Naive thymus-derived CD4-positive, alpha-beta T cell (primary cell): ENCODE measurements at regions not wholly inside any gene's neighbourhood (a gene's known extent, or its start where the extent isn't known, plus 50 kb on each side); places are given as distances from the start of the nearest gene placed in this dataset.
A peak's percentile ranks its signal among the peaks of the same experiment; 100 is the strongest.
"Not testable (repeated sequence)": the region's sequence is repeated elsewhere in the genome, so short reads cannot be mapped to it uniquely, and the experiment has no call there.

ENCODE experiments used
- ATAC-seq: fragments of 150-1000 bp; cut with Tn5 transposase; 2 replicates; pipeline ENCODE4 v1.10.0; 2021; ENCODE audit warnings: mild to moderate bottlenecking, moderate library complexity
- CTCF ChIA-PET: fragments of 350-600 bp; sonication (Branson Sonifier 250); formaldehyde crosslinking; loops from one replicate; lab custom pipeline; 2021; ENCODE audit warnings: antibody characterized with exemption; lab: Charles Lee
- POLR2A ChIA-PET: fragments of 350-600 bp; sonication (Branson Sonifier 250); formaldehyde crosslinking; loops from one replicate; lab custom pipeline; 2021; ENCODE audit warnings: antibody characterized with exemption, inconsistent platforms; lab: Charles Lee
- DNase-seq, 9 donors: peaks; one replicate each; pipeline versions ENCODE4 v3.0.0 to v3.0.0-alpha.2; 2020 to 2022; ENCODE audit warnings: mixed read lengths in 1 of 9
- H3K27ac ChIP-seq: one replicate; pipeline ENCODE4 v1.7.0; 2013; ENCODE audit warnings: mild to moderate bottlenecking, low read depth, low read length, moderate library complexity
- H3K27me3 ChIP-seq, 2 donors: one replicate each; pipeline ENCODE4 v1.7.0; 2013; ENCODE audit warnings: low read length in 2 of 2, mild to moderate bottlenecking in 2 of 2, moderate library complexity in 2 of 2; ENCODE audit not compliant: control insufficient read depth in 2 of 2, insufficient read depth in 2 of 2
- H3K36me3 ChIP-seq, 3 experiments: 1 replicate in 2 of 3; 2 replicates in 1 of 3; pipeline ENCODE4 v1.7.0; 2013; ENCODE audit warnings: low read length in 3 of 3, mild to moderate bottlenecking in 3 of 3, moderate library complexity in 1 of 3; ENCODE audit not compliant: insufficient read depth in 3 of 3, control insufficient read depth in 2 of 3
- H3K4me1 ChIP-seq, 2 donors: one replicate each; pipeline ENCODE4 v1.7.0; 2013; ENCODE audit warnings: low read length in 2 of 2, mild to moderate bottlenecking in 2 of 2, moderate library complexity in 1 of 2; ENCODE audit not compliant: control insufficient read depth in 2 of 2, insufficient read depth in 2 of 2
- H3K4me3 ChIP-seq: 2 replicates; pipeline ENCODE4 v1.7.0; 2013; ENCODE audit warnings: mild to moderate bottlenecking, low read length
- H3K9me3 ChIP-seq, 3 experiments: 1 replicate in 2 of 3; 2 replicates in 1 of 3; pipeline ENCODE4 v1.7.0; 2013; ENCODE audit warnings: low read length in 3 of 3; ENCODE audit not compliant: control insufficient read depth in 2 of 3
- H3K27ac Mint-ChIP-seq, 9 donors: one replicate each; pipeline ENCODE4 v1.8.0; 2020 to 2022; ENCODE audit warnings: mixed read lengths in 9 of 9, mild to moderate bottlenecking in 8 of 9, moderate library complexity in 5 of 9, inconsistent platforms in 2 of 9
- H3K27me3 Mint-ChIP-seq, 5 donors: one replicate each; pipeline ENCODE4 v1.8.0; 2021 to 2022; ENCODE audit warnings: mixed read lengths in 5 of 5, mild to moderate bottlenecking in 1 of 5
- H3K36me3 Mint-ChIP-seq, 5 donors: one replicate each; pipeline ENCODE4 v1.8.0; 2020 to 2022; ENCODE audit warnings: mixed read lengths in 5 of 5, mild to moderate bottlenecking in 3 of 5, inconsistent platforms in 1 of 5
- H3K4me1 Mint-ChIP-seq, 7 donors: one replicate each; pipeline ENCODE4 v1.8.0; 2020 to 2022; ENCODE audit warnings: mixed read lengths in 7 of 7, mild to moderate bottlenecking in 3 of 7, inconsistent platforms in 1 of 7
- H3K4me3 Mint-ChIP-seq, 10 donors: one replicate each; pipeline ENCODE4 v1.8.0; 2020 to 2022; ENCODE audit warnings: mild to moderate bottlenecking in 10 of 10, mixed read lengths in 10 of 10, moderate library complexity in 6 of 10, inconsistent platforms in 2 of 10
- H3K9me3 Mint-ChIP-seq, 11 donors: one replicate each; pipeline ENCODE4 v1.8.0; 2020 to 2022; ENCODE audit warnings: mixed read lengths in 11 of 11, mild to moderate bottlenecking in 4 of 11, inconsistent platforms in 1 of 11, moderate library complexity in 1 of 11
- intact Hi-C, 2 donors: fragments of 100-400 bp; cut with micrococcal nuclease; formaldehyde crosslinking; loops; one replicate each; pipeline ENCODE4 v1.15.1; 2023

DNA sequence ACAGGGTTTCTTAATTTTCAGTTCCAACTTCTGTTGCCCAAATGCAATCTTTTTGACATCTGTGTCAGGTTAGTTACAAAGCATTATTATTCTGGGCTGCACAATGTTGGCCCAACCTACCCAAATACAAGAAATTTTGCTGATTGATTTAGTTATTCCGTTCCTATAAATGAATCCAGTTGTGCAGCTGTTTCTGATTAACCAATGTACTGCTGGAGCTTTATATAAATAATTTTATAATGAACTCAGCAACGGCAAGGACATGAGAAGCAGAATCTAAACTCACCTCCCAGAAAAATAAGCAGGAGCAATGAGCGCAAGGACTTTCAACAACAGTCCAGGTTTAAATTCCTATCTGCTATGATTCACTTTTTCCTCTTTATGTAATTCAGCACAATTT, 76.3 kb upstream of the WIPF1 start:
- Mint-ChIP-seq H3K4me3 (no peak overlapping the region), H3K27me3 (no peaks in the 10 kb centered on the region), H3K36me3 (peaks cover 0 to 40% (median 16%) of the 10 kb centered on the region in 5 donors), H3K27ac (peak overlapping the region in 3 of 9 donors; percentile 38 to 71 (median 43)), H3K4me1 (peaks cover 13 to 45% (median 39%) of the 10 kb centered on the region in 7 donors), H3K9me3 (peaks cover 0 to 20% (median 10%) of the 10 kb centered on the region in 11 donors)
- no peak for ATAC-seq
- Histone ChIP-seq H3K27ac (no peak overlapping the region), H3K4me1 (peaks cover 6 to 28% of the 10 kb centered on the region in 2 donors), H3K9me3 (peaks cover 0 to 6% (median 0%) of the 10 kb centered on the region in 3 experiments), H3K4me3 (no peak overlapping the region), H3K36me3 (no peaks in the 10 kb centered on the region), H3K27me3 (no peaks in the 10 kb centered on the region)
- intact Hi-C loops: no loop called here
- no peak for DNase-seq
- CTCF ChIA-PET: interaction anchor here (0.7 to 0.9 kb wide), 3 partner anchors 83 to 210 kb away, joined by 3 to 6 read pairs (median 3); no protein-coding TSS in a partner anchor
- POLR2A ChIA-PET: interaction anchor here (1.0 to 1.8 kb wide), 2 partner anchors 41 to 81 kb away, joined by 4 to 5 read pairs; no protein-coding TSS in a partner anchor

DNA sequence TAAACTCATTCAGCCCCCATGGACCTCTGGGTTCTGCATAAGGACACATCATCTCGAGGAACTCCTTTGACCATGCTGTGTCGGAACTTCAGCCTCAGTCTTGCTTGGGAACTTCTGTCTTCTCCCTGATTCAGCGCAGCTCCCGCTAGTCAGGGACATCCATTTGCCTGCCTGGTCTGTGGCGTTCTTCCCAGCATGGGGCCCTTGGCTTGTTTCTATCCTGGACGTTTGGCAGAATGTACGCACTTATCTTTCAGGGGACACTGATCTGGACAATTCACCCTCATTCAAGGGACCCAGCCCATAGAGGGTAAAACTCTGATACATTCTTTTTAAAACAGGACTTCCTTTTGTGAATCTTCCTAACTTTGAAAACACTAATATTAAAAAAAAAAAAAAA, 75.8 kb upstream of the WIPF1 start:
- intact Hi-C loops: no loop called here
- Histone ChIP-seq H3K9me3 (peaks cover 0 to 6% (median 0%) of the 10 kb centered on the region in 3 experiments), H3K36me3 (no peaks in the 10 kb centered on the region), H3K4me1 (peaks cover 6 to 25% of the 10 kb centered on the region in 2 donors), H3K27ac (no peak overlapping the region), H3K27me3 (no peaks in the 10 kb centered on the region), H3K4me3 (no peak overlapping the region)
- peaks cover 0 to 36% (median 16%) of the 10 kb centered on the region in 5 donors for H3K36me3 Mint-ChIP-seq
- peaks cover 15 to 44% (median 36%) of the 10 kb centered on the region in 7 donors for H3K4me1 Mint-ChIP-seq
- H3K27me3 Mint-ChIP-seq: no peaks in the 10 kb centered on the region
- POLR2A ChIA-PET: interaction anchor here (1.8 kb wide), 1 partner anchor 81 kb away, joined by 4 read pairs; no protein-coding TSS in a partner anchor
- DNase-seq: no peak
- peak overlapping the region in 1 of 9 donors; percentile 36 for H3K27ac Mint-ChIP-seq
- CTCF ChIA-PET: interaction anchor here (0.7 to 0.9 kb wide), 2 partner anchors 100 to 210 kb away, joined by 3 to 6 read pairs; no protein-coding TSS in a partner anchor
- peaks cover 0 to 20% (median 10%) of the 10 kb centered on the region in 11 donors for H3K9me3 Mint-ChIP-seq
- ATAC-seq: no peak
- H3K4me3 Mint-ChIP-seq: no peak overlapping the region

DNA sequence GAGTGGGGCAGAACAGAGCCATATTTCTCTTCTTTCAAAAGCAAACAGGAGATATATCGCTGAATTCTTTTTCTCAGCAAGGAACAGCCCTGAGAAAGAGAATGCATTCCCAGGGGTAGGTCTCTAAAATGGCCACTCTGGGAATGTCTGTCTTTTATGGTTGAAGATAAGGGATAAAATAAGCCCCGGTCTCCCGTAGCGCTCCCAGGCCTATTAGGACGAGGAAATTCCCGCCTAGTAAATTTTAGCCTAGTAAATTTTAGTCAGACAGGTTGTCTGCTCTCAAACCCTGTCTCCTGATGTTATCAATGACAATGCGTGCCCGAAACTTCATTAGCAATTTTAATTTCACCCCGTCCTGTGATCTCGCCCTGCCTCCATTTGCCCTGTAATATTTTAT, 73.9 kb upstream of the WIPF1 start:
- H3K4me1 ChIP-seq: peaks cover 6 to 27% of the 10 kb centered on the region in 2 donors
- H3K27me3 ChIP-seq, H3K36me3 ChIP-seq, H3K27me3 Mint-ChIP-seq, H3K27ac ChIP-seq, ATAC-seq, H3K4me3 ChIP-seq, CTCF ChIA-PET, DNase-seq, POLR2A ChIA-PET, H3K4me3 Mint-ChIP-seq, intact Hi-C loops, H3K9me3 ChIP-seq: not testable (repeated sequence)
- peak overlapping the region in 1 of 9 donors; percentile 41 for H3K27ac Mint-ChIP-seq
- H3K36me3 Mint-ChIP-seq: peaks cover 0 to 38% (median 16%) of the 10 kb centered on the region in 5 donors
- peaks cover 19 to 44% (median 35%) of the 10 kb centered on the region in 7 donors for H3K4me1 Mint-ChIP-seq
- H3K9me3 Mint-ChIP-seq: peaks cover 0 to 20% (median 10%) of the 10 kb centered on the region in 11 donors

DNA sequence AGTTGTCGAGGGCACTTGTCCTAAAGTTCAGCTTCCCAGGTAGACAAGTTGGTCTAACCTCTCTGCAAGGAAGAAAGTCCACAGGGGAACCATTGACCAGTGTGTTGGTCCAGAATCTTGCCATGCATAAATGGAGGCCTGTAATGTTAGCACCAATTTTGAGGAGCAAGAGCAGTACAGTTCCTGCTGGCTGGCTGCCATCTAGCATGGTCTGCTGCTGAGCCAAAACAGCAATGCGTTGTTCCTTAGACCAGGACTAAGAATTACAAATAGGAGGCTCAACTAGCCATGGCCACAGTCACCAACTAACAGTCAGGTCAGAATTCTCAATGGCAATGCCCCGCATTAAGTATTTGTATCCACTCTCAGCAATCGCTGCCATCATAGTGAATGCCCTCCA, 72.8 kb upstream of the WIPF1 start:
- CTCF ChIA-PET: interaction anchor here (1.3 kb wide), 1 partner anchor 8 kb away, joined by 3 read pairs; no protein-coding TSS in a partner anchor
- intact Hi-C loops: no loop called here
- no peak overlapping the region for H3K27ac Mint-ChIP-seq
- H3K27me3 Mint-ChIP-seq: no peaks in the 10 kb centered on the region
- ATAC-seq (no peak), DNase-seq (no peak)
- Histone ChIP-seq H3K27ac (no peak overlapping the region), H3K4me1 (peaks cover 4 to 23% of the 10 kb centered on the region in 2 donors), H3K9me3 (peaks cover 0 to 6% (median 0%) of the 10 kb centered on the region in 3 experiments), H3K27me3 (no peaks in the 10 kb centered on the region), H3K4me3 (no peak overlapping the region), H3K36me3 (no peaks in the 10 kb centered on the region)
- H3K9me3 Mint-ChIP-seq: peaks cover 0 to 20% (median 10%) of the 10 kb centered on the region in 11 donors
- H3K36me3 Mint-ChIP-seq: peaks cover 0 to 35% (median 16%) of the 10 kb centered on the region in 5 donors
- POLR2A ChIA-PET: interaction anchor here (1.4 kb wide), 1 partner anchor 7 kb away, joined by 4 read pairs; no protein-coding TSS in a partner anchor
- H3K4me3 Mint-ChIP-seq: no peak overlapping the region
- H3K4me1 Mint-ChIP-seq: peaks cover 18 to 41% (median 36%) of the 10 kb centered on the region in 7 donors

DNA sequence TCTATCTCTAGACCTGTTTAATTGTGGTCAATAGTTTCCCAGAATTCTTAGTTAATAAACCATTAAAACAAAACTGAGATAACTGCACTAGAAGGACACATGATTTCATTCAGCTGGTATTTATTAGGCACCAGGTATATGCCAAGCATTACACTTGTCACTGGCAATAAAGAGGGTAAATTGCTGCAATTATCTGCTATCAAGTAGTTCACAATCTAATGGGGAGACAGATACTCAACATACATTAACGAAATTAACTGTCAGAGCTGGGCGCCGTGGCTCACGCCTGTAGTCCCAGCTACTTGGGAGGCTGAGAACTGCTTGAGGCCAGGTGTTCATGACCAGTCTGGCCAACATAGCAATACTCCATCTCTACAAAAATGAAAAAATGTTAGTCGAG, 71.7 kb upstream of the WIPF1 start:
- H3K4me1 ChIP-seq: peaks cover 0 to 17% of the 10 kb centered on the region in 2 donors
- Mint-ChIP-seq H3K9me3 (peaks cover 0 to 20% (median 10%) of the 10 kb centered on the region in 11 donors), H3K4me1 (peaks cover 18 to 38% (median 28%) of the 10 kb centered on the region in 7 donors), H3K4me3 (no peak overlapping the region), H3K27me3 (no peaks in the 10 kb centered on the region), H3K27ac (no peak overlapping the region), H3K36me3 (peaks cover 0 to 35% (median 16%) of the 10 kb centered on the region in 5 donors)
- H3K36me3 ChIP-seq: no peaks in the 10 kb centered on the region
- ATAC-seq (no peak), DNase-seq (no peak)
- no peaks in the 10 kb centered on the region for H3K27me3 ChIP-seq
- peaks cover 0 to 6% (median 0%) of the 10 kb centered on the region in 3 experiments for H3K9me3 ChIP-seq
- H3K4me3 ChIP-seq: no peak overlapping the region
- POLR2A ChIA-PET: interaction anchor here (1.4 to 2.1 kb wide), 2 partner anchors 9 to 19 kb away, joined by 4 to 6 read pairs; no protein-coding TSS in a partner anchor
- CTCF ChIA-PET: interaction anchor here (1.3 to 1.5 kb wide), 2 partner anchors 9 to 91 kb away, joined by 3 read pairs; no protein-coding TSS in a partner anchor
- intact Hi-C loops: no loop called here
- no peak overlapping the region for H3K27ac ChIP-seq

DNA sequence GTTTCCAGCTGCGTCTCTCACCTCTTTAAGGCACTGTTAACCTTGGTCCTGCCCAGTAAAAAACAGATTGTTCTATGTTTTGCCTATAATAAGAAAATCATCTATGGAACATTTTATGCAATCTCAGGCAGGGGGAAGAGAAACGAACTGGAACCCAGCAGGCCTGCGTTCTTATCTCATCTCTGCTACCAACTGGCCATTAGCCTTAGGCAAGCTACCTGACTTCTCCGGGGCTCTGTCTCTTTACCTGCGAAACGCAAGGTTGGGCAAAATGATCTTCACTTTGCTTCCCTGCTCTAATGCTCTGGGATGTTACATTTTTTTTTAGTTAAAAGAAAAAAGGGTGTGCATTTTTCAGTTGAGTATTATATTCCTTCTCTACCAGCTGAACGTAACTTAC, 70.5 kb upstream of the WIPF1 start:
- ATAC-seq: no peak
- H3K4me1 Mint-ChIP-seq: peaks cover 23 to 46% (median 28%) of the 10 kb centered on the region in 7 donors
- Histone ChIP-seq H3K9me3 (peaks cover 0 to 6% (median 0%) of the 10 kb centered on the region in 3 experiments), H3K4me3 (no peak overlapping the region), H3K27me3 (no peaks in the 10 kb centered on the region), H3K4me1 (peaks cover 0 to 17% of the 10 kb centered on the region in 2 donors), H3K36me3 (no peaks in the 10 kb centered on the region), H3K27ac (no peak overlapping the region)
- DNase-seq: no peak
- H3K36me3 Mint-ChIP-seq: peaks cover 0 to 28% (median 14%) of the 10 kb centered on the region in 5 donors
- H3K27ac Mint-ChIP-seq: peak overlapping the region in 5 of 9 donors; percentile 38 to 68 (median 46)
- intact Hi-C loops: no loop called here
- H3K4me3 Mint-ChIP-seq: peak overlapping the region; percentile 29 to 80 (median 56)
- H3K27me3 Mint-ChIP-seq: no peaks in the 10 kb centered on the region
- ChIA-PET POLR2A (interaction anchor here (0.6 to 2.1 kb wide), 4 partner anchors 9 to 97 kb away, joined by 3 to 6 read pairs (median 4); no protein-coding TSS in a partner anchor), CTCF (interaction anchor here (0.6 to 0.9 kb wide), 2 partner anchors 11 to 340 kb away, joined by 3 read pairs; no protein-coding TSS in a partner anchor)
- peaks cover 0 to 20% (median 10%) of the 10 kb centered on the region in 11 donors for H3K9me3 Mint-ChIP-seq
